T-helper 1 cell treated with Interleukin-12 subunit alpha and Interleukin-12 subunit beta and Interleukin-4 antibody, amounts not matched to agents 30 μg/mL and 1 μg/mL, for 36 hours (primary cell): ENCODE measurements at regions not wholly inside any gene's neighbourhood (a gene's known extent, or its start where the extent isn't known, plus 50 kb on each side); places are given as distances from the start of the nearest gene placed in this dataset.

Experiments
- H3K27ac Mint-ChIP-seq: one replicate; pipeline ENCODE4 v1.8.0; 2021; ENCODE audit warnings: mild to moderate bottlenecking, mixed read lengths
- H3K27me3 Mint-ChIP-seq: one replicate; pipeline ENCODE4 v1.8.0; 2021; ENCODE audit warnings: low read depth, mixed read lengths
- H3K36me3 Mint-ChIP-seq: one replicate; pipeline ENCODE4 v1.8.0; 2021; ENCODE audit warnings: low read depth, mixed read lengths
- H3K4me1 Mint-ChIP-seq: one replicate; pipeline ENCODE4 v1.8.0; 2021; ENCODE audit warnings: low read depth, mixed read lengths
- H3K4me3 Mint-ChIP-seq: one replicate; pipeline ENCODE4 v1.8.0; 2021; ENCODE audit warnings: mild to moderate bottlenecking, moderate library complexity, mixed read lengths
- H3K9me3 Mint-ChIP-seq: one replicate; pipeline ENCODE4 v1.8.0; 2021; ENCODE audit warnings: mixed read lengths

- Mint-ChIP-seq H3K36me3 (peaks cover 2% of the 10 kb centered on the region), H3K27ac (no peak overlapping the region), H3K27me3 (peaks cover 7% of the 10 kb centered on the region), H3K4me1 (no peaks in the 10 kb centered on the region), H3K9me3 (peaks cover 29% of the 10 kb centered on the region), H3K4me3 (no peak overlapping the region)
Measured at GRCh38 chr11:104602643-104603042, 295.6 kb downstream of the CASP12 start.

DNA sequence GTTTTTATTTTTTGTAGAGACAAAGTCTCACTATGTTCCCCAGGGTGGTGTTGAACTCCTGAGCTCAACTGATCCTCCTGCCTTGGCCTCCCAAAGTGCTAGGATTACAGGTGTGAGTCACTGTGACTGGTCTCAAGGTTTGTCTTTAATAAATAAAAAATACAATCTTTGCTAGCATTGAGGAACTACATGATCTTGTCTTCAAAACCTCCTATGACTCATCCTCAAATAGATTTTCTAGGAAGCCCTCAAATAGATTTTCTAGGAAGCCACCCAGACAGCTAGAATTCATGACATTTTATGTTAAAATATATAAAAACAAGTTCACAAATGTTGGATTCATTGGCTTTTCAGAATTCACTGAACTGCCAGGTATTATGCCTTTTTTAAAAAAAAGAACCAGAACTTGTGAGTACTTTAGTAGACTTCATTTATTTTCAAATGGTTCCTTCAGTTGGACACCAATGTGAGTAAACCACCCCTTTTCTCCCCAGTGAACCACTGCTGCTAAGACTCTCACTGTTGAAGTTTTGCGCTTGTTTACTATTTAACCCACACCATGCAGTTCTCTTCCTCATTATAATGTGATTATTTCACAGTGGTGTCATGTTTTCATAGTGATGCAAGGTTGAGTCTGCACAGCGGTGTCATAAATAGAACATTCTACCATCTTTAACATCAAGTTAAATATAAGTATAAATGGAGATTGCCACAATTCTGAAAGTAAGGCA lies 303.9 kb downstream of the CASP12 start:
- peaks cover 6% of the 10 kb centered on the region for H3K9me3 Mint-ChIP-seq
- peaks cover 5% of the 10 kb centered on the region for H3K4me1 Mint-ChIP-seq
- no peaks in the 10 kb centered on the region for H3K36me3 Mint-ChIP-seq
- peaks cover 3% of the 10 kb centered on the region for H3K27me3 Mint-ChIP-seq
- H3K27ac Mint-ChIP-seq = peak overlapping the region; percentile 11
- H3K4me3 Mint-ChIP-seq = no peak overlapping the region

DNA sequence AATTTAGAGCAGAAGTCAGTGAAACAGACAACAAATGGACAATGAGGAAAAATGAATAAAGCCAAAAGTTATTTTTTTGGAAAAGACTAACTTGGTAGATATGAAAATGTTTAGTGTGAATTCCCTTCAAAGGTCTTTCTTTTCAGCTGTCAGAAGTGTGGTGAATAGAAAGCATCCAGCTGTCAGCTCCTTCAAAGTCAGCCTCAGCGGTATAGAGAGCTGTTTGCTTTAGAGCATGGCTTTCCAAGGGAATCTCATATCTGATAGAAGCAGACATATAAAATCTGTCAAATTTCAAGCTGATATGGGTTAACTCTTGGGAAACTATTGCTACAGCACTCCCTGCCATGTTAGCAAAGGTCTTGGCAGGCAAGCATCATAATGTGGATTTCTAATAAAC lies 309.3 kb downstream of the CASP12 start:
- H3K27me3 Mint-ChIP-seq = peaks cover 12% of the 10 kb centered on the region
- no peak overlapping the region for H3K4me3 Mint-ChIP-seq
- no peaks in the 10 kb centered on the region for H3K9me3 Mint-ChIP-seq
- H3K4me1 Mint-ChIP-seq = peaks cover 2% of the 10 kb centered on the region
- H3K27ac Mint-ChIP-seq = no peak overlapping the region
- H3K36me3 Mint-ChIP-seq = no peaks in the 10 kb centered on the region

- H3K9me3 Mint-ChIP-seq = no peaks in the 10 kb centered on the region
- H3K27ac Mint-ChIP-seq = no peak overlapping the region
- peaks cover 2% of the 10 kb centered on the region for H3K4me1 Mint-ChIP-seq
- peaks cover 15% of the 10 kb centered on the region for H3K27me3 Mint-ChIP-seq
- no peak overlapping the region for H3K4me3 Mint-ChIP-seq
- H3K36me3 Mint-ChIP-seq = no peaks in the 10 kb centered on the region
Measured at GRCh38 chr11:104588446-104588845, 309.8 kb downstream of the CASP12 start.

- Mint-ChIP-seq H3K9me3 (no peaks in the 10 kb centered on the region), H3K27ac (no peak overlapping the region)
Measured at GRCh38 chr11:104584823-104585222, 313.4 kb downstream of the CASP12 start.

DNA sequence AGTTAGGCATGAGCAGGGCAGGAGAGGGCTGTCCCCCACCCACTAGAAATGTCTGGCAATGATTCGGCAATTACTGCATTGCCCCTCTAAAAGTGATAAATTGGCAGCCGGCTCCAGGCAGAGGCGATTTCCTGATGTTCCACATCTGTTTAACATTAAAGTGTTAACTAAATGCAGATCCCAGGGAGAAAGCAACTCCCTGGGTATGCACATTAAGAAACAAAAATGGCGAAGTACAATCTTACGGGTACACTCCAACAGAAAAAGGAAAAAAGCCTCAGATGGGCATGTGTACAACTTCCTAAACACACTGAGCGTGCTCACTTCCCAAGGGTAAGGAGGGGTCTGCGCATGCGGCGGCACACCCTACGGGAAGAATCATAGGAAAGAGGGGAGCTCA lies 314.4 kb downstream of the CASP12 start:
- Mint-ChIP-seq H3K27ac (no peak overlapping the region), H3K36me3 (no peaks in the 10 kb centered on the region), H3K4me3 (no peak overlapping the region), H3K4me1 (no peaks in the 10 kb centered on the region), H3K27me3 (peaks cover 25% of the 10 kb centered on the region), H3K9me3 (no peaks in the 10 kb centered on the region)

More at GRCh38 chr11:104584823-104585222, 313.4 kb downstream of the CASP12 start:
- Mint-ChIP-seq H3K4me3 (no peak overlapping the region), H3K27me3 (peaks cover 25% of the 10 kb centered on the region), H3K4me1 (no peaks in the 10 kb centered on the region), H3K36me3 (no peaks in the 10 kb centered on the region)

DNA sequence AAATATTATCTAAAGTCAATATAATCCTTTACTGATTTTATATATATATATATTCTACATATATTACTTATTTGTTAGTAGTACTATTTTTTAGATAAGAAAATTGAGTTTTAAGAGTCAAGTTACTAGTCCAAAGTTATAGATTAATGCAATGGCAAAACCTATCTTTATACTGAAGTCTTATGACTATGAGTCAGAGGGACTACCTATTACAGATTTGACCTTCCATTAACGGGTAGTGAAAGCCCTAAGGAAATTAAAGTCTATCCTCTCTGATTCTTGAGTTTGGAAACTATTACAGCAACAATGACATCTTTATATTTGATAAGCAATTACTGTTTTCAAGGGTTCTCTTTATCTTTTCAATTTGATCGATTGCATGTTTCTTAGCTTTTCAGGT lies 315.8 kb downstream of the CASP12 start:
- Mint-ChIP-seq H3K36me3 (no peaks in the 10 kb centered on the region), H3K27me3 (peaks cover 25% of the 10 kb centered on the region), H3K9me3 (no peaks in the 10 kb centered on the region), H3K27ac (no peak overlapping the region), H3K4me1 (no peaks in the 10 kb centered on the region), H3K4me3 (no peak overlapping the region)

DNA sequence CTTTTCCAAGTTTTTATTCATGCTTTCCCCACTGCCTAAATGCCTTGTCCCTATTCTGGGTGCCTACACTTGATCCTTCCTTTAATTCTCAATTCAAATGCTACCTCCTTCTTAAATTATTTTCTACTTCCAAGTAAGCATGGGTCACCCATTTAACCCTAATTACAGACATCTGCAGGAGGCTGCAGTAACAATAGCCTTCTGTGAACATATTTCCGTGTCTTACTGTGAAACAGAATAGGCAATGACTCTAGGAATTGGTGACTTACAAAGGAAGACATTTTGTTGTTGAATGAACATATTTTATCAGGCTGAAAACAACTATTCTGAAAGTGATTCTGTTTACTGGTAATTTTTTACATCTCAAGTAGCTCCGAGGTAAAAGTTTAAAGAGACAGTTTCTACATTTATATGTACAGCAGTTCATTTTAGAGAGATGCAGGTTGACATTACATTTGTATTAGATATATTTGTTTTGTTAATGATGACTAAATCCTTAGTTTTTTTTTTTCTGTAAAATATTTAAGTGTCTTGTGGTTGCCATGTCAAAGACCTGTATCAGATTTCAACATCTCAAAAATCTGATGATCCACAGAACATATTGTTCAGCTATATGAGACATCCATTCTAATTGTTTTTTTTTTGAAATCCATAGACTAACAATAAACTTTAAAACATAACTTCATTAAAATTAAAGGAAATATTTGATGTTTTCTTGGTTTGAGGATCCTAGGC lies 316.8 kb downstream of the CASP12 start:
- no peaks in the 10 kb centered on the region for H3K9me3 Mint-ChIP-seq

DNA sequence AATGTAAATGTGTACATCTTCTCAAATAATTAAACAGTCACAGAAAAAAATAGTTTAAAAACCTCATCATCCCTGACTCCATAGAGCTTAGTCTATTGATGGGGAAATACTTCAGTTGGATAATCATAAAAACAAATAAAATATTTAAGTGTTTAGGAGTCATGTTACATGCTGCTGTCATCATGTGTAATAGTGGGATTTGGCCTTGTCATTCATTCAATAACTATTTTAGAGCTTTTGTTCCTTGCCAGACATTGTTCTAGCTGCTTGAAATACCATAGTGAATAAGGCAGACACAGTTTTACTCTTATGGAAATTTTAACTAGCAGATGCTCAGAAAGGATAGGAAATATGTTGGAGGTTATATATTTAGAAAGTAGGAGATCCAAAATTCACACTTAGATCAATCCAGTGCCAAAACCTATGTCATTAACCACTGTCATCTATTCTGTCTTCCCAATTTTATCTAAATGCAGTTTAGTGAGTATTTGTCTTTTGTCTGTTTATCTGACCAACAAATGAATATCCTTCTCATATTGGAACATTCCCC lies 324.7 kb downstream of the CASP12 start:
- Mint-ChIP-seq H3K27me3 (peaks cover 3% of the 10 kb centered on the region), H3K9me3 (peaks cover 3% of the 10 kb centered on the region), H3K4me3 (no peak overlapping the region), H3K36me3 (no peaks in the 10 kb centered on the region), H3K4me1 (no peaks in the 10 kb centered on the region), H3K27ac (no peak overlapping the region)

More for the DNA sequence above, 316.8 kb downstream of the CASP12 start:
- Mint-ChIP-seq H3K27ac (no peak overlapping the region), H3K4me1 (no peaks in the 10 kb centered on the region), H3K36me3 (no peaks in the 10 kb centered on the region), H3K4me3 (no peak overlapping the region), H3K27me3 (peaks cover 25% of the 10 kb centered on the region)

DNA sequence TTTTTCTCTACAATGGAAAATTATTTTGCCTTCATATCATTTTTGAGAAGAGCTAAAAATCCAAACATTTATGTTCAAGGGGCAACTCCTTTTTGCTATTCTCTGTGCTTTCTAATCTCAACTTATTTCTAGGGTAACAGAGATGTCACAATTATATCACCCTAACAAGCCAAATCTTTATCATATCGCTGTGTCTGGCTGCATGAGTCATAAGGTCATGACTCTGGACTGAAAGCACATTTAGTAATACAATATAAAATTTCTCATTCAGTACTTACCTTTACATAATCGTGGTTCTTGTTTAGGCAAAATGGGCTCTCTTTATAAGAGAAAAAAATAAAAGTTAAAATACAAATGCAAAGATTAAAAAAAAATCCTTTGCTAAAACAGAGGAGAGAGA lies 326.0 kb downstream of the CASP12 start:
- H3K36me3 Mint-ChIP-seq = no peaks in the 10 kb centered on the region
- H3K9me3 Mint-ChIP-seq = peaks cover 3% of the 10 kb centered on the region
- no peak overlapping the region for H3K4me3 Mint-ChIP-seq
- no peaks in the 10 kb centered on the region for H3K4me1 Mint-ChIP-seq
- H3K27me3 Mint-ChIP-seq = peaks cover 3% of the 10 kb centered on the region
- H3K27ac Mint-ChIP-seq = no peak overlapping the region

DNA sequence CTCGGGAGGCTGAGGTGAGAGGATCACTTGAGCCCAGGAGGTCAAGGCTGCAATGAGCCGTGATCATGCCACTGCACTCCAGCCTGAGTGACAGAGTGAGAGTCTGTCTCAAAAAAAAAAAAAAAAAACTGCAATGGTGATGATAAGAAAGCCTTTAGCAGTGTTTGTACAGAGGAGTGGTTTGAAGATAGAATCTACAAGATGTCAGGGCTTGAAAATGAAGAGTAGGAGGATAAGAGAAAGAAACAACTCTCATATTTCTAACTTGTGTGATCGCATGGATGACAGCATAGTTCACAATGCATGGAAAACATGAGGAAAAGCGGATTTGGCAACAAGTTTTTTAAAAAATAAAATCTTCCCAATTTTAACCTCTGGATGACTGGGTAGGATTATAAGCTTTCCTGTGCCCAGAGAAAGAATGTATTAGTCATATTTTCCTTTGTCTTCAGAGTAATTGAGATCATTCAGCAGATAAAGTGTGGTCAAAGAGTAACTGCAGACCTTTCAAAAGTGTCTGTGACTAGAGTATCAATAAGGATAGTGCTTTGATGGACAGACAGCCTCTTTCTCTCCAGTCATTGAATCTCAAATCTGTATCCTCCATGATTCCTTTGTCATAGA lies 328.1 kb downstream of the CASP12 start:
- Mint-ChIP-seq H3K4me1 (no peaks in the 10 kb centered on the region), H3K9me3 (peaks cover 3% of the 10 kb centered on the region), H3K4me3 (no peak overlapping the region), H3K27ac (no peak overlapping the region), H3K27me3 (peaks cover 3% of the 10 kb centered on the region), H3K36me3 (no peaks in the 10 kb centered on the region)

GRCh38 chr11:104565583-104565961 lies 332.7 kb downstream of the CASP12 start:
- no peaks in the 10 kb centered on the region for H3K4me1 Mint-ChIP-seq
- peaks cover 3% of the 10 kb centered on the region for H3K9me3 Mint-ChIP-seq
- H3K4me3 Mint-ChIP-seq = no peak overlapping the region
- H3K27me3 Mint-ChIP-seq = no peaks in the 10 kb centered on the region
- no peak overlapping the region for H3K27ac Mint-ChIP-seq
- H3K36me3 Mint-ChIP-seq = no peaks in the 10 kb centered on the region

DNA sequence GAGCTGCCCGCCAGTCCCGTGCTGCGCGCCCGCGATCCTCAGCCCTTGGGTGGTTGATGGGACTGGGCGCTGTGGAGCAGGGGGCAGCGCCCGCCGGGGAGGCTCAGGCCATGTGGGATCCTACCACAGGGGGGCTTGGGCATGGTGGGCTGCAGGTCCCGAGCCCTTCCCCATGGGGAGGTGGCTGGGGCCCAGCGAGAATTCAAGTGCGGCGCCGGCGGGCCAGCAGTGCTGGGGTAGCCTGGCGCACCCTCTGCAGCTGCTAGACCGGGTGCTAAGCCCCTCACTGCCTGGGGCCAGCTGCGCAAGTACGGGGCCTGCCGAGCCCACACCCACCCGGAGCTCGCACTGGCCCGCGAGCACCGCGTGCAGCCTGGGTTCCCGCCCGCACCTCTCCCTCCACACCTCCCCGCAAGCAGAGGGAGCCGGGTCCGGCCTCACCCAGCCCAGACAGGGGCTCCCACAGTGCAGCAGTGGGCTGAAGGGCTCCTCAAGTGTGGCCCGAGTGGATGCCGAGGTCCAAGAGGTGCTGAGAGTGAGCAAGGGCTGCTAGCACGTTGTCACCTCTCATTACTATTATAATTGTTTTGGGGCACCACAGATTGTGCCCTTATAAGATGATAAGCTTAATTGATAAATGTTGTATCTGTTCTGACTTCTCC lies 333.2 kb downstream of the CASP12 start:
- no peaks in the 10 kb centered on the region for H3K27me3 Mint-ChIP-seq
- peaks cover 3% of the 10 kb centered on the region for H3K9me3 Mint-ChIP-seq
- no peaks in the 10 kb centered on the region for H3K4me1 Mint-ChIP-seq
- H3K27ac Mint-ChIP-seq = no peak overlapping the region
- H3K4me3 Mint-ChIP-seq = no peak overlapping the region
- H3K36me3 Mint-ChIP-seq = no peaks in the 10 kb centered on the region

GRCh38 chr11:104556606-104557301 lies 341.5 kb downstream of the CASP12 start:
- Mint-ChIP-seq H3K27ac (no peak overlapping the region), H3K36me3 (no peaks in the 10 kb centered on the region), H3K4me3 (no peak overlapping the region), H3K4me1 (peaks cover 5% of the 10 kb centered on the region), H3K9me3 (no peaks in the 10 kb centered on the region), H3K27me3 (peaks cover 21% of the 10 kb centered on the region)
